ENCODE measurements at regions not wholly inside any gene's neighbourhood (a gene's known extent, or its start where the extent isn't known, plus 50 kb on each side); places are given as distances from the start of the nearest gene placed in this dataset.

GRCh38 chr11:116049383-116049782, 545.2 kb upstream of the CADM1 start:
- TF ChIP-seq TEAD4 (IDR thresholded peaks at IDR 0.05) (no peak), YY1 (IDR thresholded peaks at IDR 0.05; ENCODE audit: low read depth) (no peak), RAD21 (IDR thresholded peaks at IDR 0.05; ENCODE audit: low read depth) (no peak)
- TF ChIP-seq, protein P1, sequence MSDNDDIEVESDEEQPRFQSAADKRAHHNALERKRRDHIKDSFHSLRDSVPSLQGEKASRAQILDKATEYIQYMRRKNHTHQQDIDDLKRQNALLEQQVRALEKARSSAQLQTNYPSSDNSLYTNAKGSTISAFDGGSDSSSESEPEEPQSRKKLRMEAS (IDR thresholded peaks at IDR 0.05): no peak

All from Ishikawa (cell line).